HepG2 (cell line): ENCODE measurements at regions not wholly inside any gene's neighbourhood (a gene's known extent, or its start where the extent isn't known, plus 50 kb on each side); places are given as distances from the start of the nearest gene placed in this dataset.

Experiments
- FOXC1 ChIP-seq: sonication (generic); formaldehyde crosslinking; IDR thresholded peaks from 2 replicates; pipeline ENCODE4 v1.8.0; 2022; ENCODE audit warnings: mild to moderate bottlenecking, missing genetic modification reagents, borderline replicate concordance
- HNRNPK ChIP-seq: fragments of 200-400 bp; formaldehyde crosslinking; IDR thresholded peaks from 2 replicates; pipeline ENCODE4 v1.6.1; 2018; ENCODE audit warnings: low read length, low read depth, moderate library complexity, mild to moderate bottlenecking; ENCODE audit not compliant: poor library complexity, severe bottlenecking
- MED13 ChIP-seq: sonication (generic); formaldehyde crosslinking; IDR thresholded peaks from 2 replicates; pipeline ENCODE4 v1.5.0; 2020; ENCODE audit warnings: missing genetic modification reagents
- MIER3 ChIP-seq: IDR thresholded peaks from 2 replicates; pipeline ENCODE4 v1.6.1; 2016; ENCODE audit warnings: missing compliant biosample characterization, borderline replicate concordance
- ZNF563 ChIP-seq: sonication (generic); formaldehyde crosslinking; IDR thresholded peaks from 2 replicates; pipeline ENCODE4 v1.8.0; 2022; ENCODE audit warnings: mild to moderate bottlenecking, moderate library complexity, missing genetic modification reagents
- TF ChIP-seq, protein P1 (sequence below): sonication (generic); formaldehyde crosslinking; IDR thresholded peaks from 2 replicates; pipeline ENCODE4 v1.4.0; 2020; ENCODE audit warnings: missing genetic modification reagents
- TF ChIP-seq, protein P2 (sequence below): sonication (generic); formaldehyde crosslinking; IDR thresholded peaks from 2 replicates; pipeline ENCODE4 v1.4.0; 2020; ENCODE audit warnings: missing genetic modification reagents, borderline replicate concordance
- TF ChIP-seq, protein P3 (sequence below): IDR thresholded peaks from 2 replicates; pipeline ENCODE4 v1.6.1; 2016; ENCODE audit warnings: missing genetic modification reagents, missing compliant biosample characterization

DNA sequence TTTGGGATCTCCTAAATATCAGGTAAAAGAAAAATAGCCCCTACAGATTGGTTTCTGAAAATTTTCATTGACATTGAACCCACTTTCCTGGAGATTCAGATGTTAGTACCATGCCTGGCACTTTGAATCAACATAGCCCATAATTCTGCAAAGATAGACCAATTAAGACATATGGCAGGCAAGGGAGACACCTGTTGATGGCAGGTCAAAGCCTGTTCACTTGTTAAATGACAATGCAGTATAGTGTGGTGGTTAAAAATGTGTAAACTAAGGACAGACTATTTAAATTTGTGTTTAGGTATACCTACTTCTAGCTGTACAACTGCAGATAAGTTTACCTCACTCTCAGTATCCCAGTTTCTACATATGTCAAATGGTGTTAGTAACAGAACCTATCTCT is 178.1 kb upstream of the MMADHC start (continued):
- TF ChIP-seq HNRNPK (no peak), FOXC1 (CRISPR knock-in tag) (no peak), MED13 (no peak), ZNF563 (CRISPR knock-in tag) (no peak), MIER3 (no peak)
- TF ChIP-seq, protein P1, sequence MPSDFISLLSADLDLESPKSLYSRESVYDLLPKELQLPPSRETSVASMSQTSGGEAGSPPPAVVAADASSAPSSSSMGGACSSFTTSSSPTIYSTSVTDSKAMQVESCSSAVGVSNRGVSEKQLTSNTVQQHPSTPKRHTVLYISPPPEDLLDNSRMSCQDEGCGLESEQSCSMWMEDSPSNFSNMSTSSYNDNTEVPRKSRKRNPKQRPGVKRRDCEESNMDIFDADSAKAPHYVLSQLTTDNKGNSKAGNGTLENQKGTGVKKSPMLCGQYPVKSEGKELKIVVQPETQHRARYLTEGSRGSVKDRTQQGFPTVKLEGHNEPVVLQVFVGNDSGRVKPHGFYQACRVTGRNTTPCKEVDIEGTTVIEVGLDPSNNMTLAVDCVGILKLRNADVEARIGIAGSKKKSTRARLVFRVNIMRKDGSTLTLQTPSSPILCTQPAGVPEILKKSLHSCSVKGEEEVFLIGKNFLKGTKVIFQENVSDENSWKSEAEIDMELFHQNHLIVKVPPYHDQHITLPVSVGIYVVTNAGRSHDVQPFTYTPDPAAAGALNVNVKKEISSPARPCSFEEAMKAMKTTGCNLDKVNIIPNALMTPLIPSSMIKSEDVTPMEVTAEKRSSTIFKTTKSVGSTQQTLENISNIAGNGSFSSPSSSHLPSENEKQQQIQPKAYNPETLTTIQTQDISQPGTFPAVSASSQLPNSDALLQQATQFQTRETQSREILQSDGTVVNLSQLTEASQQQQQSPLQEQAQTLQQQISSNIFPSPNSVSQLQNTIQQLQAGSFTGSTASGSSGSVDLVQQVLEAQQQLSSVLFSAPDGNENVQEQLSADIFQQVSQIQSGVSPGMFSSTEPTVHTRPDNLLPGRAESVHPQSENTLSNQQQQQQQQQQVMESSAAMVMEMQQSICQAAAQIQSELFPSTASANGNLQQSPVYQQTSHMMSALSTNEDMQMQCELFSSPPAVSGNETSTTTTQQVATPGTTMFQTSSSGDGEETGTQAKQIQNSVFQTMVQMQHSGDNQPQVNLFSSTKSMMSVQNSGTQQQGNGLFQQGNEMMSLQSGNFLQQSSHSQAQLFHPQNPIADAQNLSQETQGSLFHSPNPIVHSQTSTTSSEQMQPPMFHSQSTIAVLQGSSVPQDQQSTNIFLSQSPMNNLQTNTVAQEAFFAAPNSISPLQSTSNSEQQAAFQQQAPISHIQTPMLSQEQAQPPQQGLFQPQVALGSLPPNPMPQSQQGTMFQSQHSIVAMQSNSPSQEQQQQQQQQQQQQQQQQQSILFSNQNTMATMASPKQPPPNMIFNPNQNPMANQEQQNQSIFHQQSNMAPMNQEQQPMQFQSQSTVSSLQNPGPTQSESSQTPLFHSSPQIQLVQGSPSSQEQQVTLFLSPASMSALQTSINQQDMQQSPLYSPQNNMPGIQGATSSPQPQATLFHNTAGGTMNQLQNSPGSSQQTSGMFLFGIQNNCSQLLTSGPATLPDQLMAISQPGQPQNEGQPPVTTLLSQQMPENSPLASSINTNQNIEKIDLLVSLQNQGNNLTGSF = no peak
- TF ChIP-seq, protein P2, sequence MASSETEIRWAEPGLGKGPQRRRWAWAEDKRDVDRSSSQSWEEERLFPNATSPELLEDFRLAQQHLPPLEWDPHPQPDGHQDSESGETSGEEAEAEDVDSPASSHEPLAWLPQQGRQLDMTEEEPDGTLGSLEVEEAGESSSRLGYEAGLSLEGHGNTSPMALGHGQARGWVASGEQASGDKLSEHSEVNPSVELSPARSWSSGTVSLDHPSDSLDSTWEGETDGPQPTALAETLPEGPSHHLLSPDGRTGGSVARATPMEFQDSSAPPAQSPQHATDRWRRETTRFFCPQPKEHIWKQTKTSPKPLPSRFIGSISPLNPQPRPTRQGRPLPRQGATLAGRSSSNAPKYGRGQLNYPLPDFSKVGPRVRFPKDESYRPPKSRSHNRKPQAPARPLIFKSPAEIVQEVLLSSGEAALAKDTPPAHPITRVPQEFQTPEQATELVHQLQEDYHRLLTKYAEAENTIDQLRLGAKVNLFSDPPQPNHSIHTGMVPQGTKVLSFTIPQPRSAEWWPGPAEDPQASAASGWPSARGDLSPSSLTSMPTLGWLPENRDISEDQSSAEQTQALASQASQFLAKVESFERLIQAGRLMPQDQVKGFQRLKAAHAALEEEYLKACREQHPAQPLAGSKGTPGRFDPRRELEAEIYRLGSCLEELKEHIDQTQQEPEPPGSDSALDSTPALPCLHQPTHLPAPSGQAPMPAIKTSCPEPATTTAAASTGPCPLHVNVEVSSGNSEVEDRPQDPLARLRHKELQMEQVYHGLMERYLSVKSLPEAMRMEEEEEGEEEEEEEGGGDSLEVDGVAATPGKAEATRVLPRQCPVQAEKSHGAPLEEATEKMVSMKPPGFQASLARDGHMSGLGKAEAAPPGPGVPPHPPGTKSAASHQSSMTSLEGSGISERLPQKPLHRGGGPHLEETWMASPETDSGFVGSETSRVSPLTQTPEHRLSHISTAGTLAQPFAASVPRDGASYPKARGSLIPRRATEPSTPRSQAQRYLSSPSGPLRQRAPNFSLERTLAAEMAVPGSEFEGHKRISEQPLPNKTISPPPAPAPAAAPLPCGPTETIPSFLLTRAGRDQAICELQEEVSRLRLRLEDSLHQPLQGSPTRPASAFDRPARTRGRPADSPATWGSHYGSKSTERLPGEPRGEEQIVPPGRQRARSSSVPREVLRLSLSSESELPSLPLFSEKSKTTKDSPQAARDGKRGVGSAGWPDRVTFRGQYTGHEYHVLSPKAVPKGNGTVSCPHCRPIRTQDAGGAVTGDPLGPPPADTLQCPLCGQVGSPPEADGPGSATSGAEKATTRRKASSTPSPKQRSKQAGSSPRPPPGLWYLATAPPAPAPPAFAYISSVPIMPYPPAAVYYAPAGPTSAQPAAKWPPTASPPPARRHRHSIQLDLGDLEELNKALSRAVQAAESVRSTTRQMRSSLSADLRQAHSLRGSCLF = no peak
- TF ChIP-seq, protein P3, sequence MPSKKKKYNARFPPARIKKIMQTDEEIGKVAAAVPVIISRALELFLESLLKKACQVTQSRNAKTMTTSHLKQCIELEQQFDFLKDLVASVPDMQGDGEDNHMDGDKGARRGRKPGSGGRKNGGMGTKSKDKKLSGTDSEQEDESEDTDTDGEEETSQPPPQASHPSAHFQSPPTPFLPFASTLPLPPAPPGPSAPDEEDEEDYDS = no peak
- TF ChIP-seq, all 625 proteins: peak for 0
